HepG2 (cell line): ENCODE measurements at regions not wholly inside any gene's neighbourhood (a gene's known extent, or its start where the extent isn't known, plus 50 kb on each side); places are given as distances from the start of the nearest gene placed in this dataset.

Experiments
- ATAC-seq: fragments of 200-7000 bp; cut with Tn5 transposase; 3 replicates; pipeline ENCODE4 v1.9.1; 2020; ENCODE audit warnings: mild to moderate bottlenecking, moderate library complexity
- BruUV-seq: library from RNA; stranded (reverse); fragments of 400-500 nt; replicated peaks from 2 replicates; lab custom pipeline; 2021; lab: Mats Ljungman, UMichigan
- CTCF ChIA-PET: fragments of 300-600 bp; formaldehyde crosslinking; extraction: SDS; loops from one replicate; lab custom pipeline; 2021; ENCODE audit warnings: low total read pairs, inconsistent platforms, low intra/inter-chr PET ratio; lab: Yijun Ruan, JAX
- POLR2A ChIA-PET: fragments of 350-600 bp; sonication (Branson Sonifier 250); formaldehyde crosslinking; loops from one replicate; lab custom pipeline; 2020; ENCODE audit warnings: antibody characterized with exemption, inconsistent platforms; lab: Yijun Ruan, JAX
- DNase-seq: peaks from one replicate; pipeline ENCODE4 v3.0.0-alpha.2; 2015; ENCODE audit warnings: low spot score
- FAIRE-seq: peaks from 3 replicates; lab custom pipeline; 2011; peaks lifted over from hg19 to GRCh38; lab: Jason Lieb, UNC
- H2AFZ ChIP-seq: one replicate; pipeline ENCODE4 v1.6.1; 2011; ENCODE audit warnings: low read length, inconsistent platforms
- H3K27ac ChIP-seq: fragments of 300-600 bp; 3 replicates; pipeline ENCODE4 v1.8.0; 2011; ENCODE audit warnings: mixed run types, mild to moderate bottlenecking, mixed read lengths, low read length, inconsistent platforms; ENCODE audit not compliant: insufficient read depth; ENCODE audit errors: extremely low read length
- H3K27me3 ChIP-seq, 2 experiments: fragments of 200-600 bp in 1 of 2; 2 replicates in 1 of 2; 3 replicates in 1 of 2; pipeline versions ENCODE4 v1.6.0 to v1.8.0; 2011; ENCODE audit warnings: low read length in 2 of 2, mild to moderate bottlenecking in 2 of 2, moderate library complexity in 2 of 2, inconsistent platforms in 1 of 2; ENCODE audit not compliant: insufficient read depth in 2 of 2, control insufficient read depth in 1 of 2
- H3K36me3 ChIP-seq, 2 experiments: fragments of 200-600 bp in 1 of 2; replicated peaks in 1 of 2; 2 replicates in 1 of 2; 3 replicates in 1 of 2; pipeline versions ENCODE4 v1.5.1 to v1.8.0; 2011; ENCODE audit warnings: low read length in 2 of 2, inconsistent platforms in 1 of 2; ENCODE audit not compliant: insufficient read depth in 2 of 2, control insufficient read depth in 1 of 2
- H3K4me1 ChIP-seq: 2 replicates; pipeline ENCODE4 v1.5.1; 2012; ENCODE audit warnings: low read length, inconsistent platforms; ENCODE audit not compliant: insufficient read depth
- H3K4me2 ChIP-seq: 2 replicates; pipeline ENCODE4 v1.6.0; 2011; ENCODE audit warnings: low read depth, low read length, inconsistent platforms
- H3K4me3 ChIP-seq, 3 experiments: fragments of 200-600 bp in 1 of 3; sonication (generic), shearing (Covaris generic) in 1 of 3; replicated peaks in 1 of 3; 2 replicates each; pipeline ENCODE4 v1.5.1; 2011 to 2016; ENCODE audit warnings: low read length in 3 of 3, inconsistent platforms in 2 of 3, low read depth in 2 of 3, mild to moderate bottlenecking in 2 of 3, control low read depth in 1 of 3, mixed read lengths in 1 of 3; ENCODE audit not compliant: insufficient read depth in 1 of 3
- H3K79me2 ChIP-seq: one replicate; pipeline ENCODE4 v1.6.1; 2011; ENCODE audit warnings: low read length, inconsistent platforms; ENCODE audit not compliant: insufficient read depth
- H3K9ac ChIP-seq: 2 replicates; pipeline ENCODE4 v1.6.0; 2011; ENCODE audit warnings: mild to moderate bottlenecking, low read depth, low read length, inconsistent platforms; ENCODE audit not compliant: insufficient read depth
- H3K9me3 ChIP-seq: 2 replicates; pipeline ENCODE4 v1.5.1; 2012; ENCODE audit warnings: mild to moderate bottlenecking, low read length
- H4K20me1 ChIP-seq: 2 replicates; pipeline ENCODE4 v1.6.0; 2011; ENCODE audit warnings: inconsistent platforms, mild to moderate bottlenecking, low read length, moderate library complexity; ENCODE audit not compliant: insufficient read depth
- KLF9 ChIP-seq: IDR thresholded peaks from 2 replicates; pipeline ENCODE4 v1.6.1; 2016; ENCODE audit warnings: low read depth
- NR2F1 ChIP-seq, 2 experiments: fragments of 450-650 bp in 1 of 2; formaldehyde crosslinking in 1 of 2; IDR thresholded peaks; 2 replicates each; pipeline versions ENCODE4 v1.5.0 to v1.6.1; 2016 to 2020; ENCODE audit warnings: mild to moderate bottlenecking in 1 of 2, missing compliant biosample characterization in 1 of 2, missing genetic modification reagents in 1 of 2, moderate library complexity in 1 of 2
- STAT6 ChIP-seq: sonication (generic); formaldehyde crosslinking; IDR thresholded peaks from 2 replicates; pipeline ENCODE4 v1.4.0; 2020; ENCODE audit warnings: missing genetic modification reagents, mild to moderate bottlenecking, borderline replicate concordance
- ZNF18 ChIP-seq: sonication (generic); formaldehyde crosslinking; IDR thresholded peaks from 2 replicates; pipeline ENCODE4 v1.8.0; 2022; ENCODE audit warnings: mild to moderate bottlenecking, missing genetic modification reagents; ENCODE audit not compliant: insufficient replicate concordance
- ZNF879 ChIP-seq: sonication (generic); formaldehyde crosslinking; IDR thresholded peaks from 2 replicates; pipeline ENCODE4 v1.8.1; 2023; ENCODE audit warnings: missing genetic modification reagents
- WGBS: methylation state at CpG from one replicate; pipeline ENCODE4 v1.1.6; 2017; ENCODE audit warnings: low lambda C conversion rate; 5-methylcytosine and 5-hydroxymethylcytosine counted together
- in situ Hi-C: cut with HindIII; loops from 2 replicates; pipeline ENCODE4 v1.10.0; 2017; ENCODE audit warnings: low pct_unique_long_range_greater_than_20kb; ENCODE audit not compliant: extremely low pct_ligation_motif_present
- intact Hi-C: fragments of 100-400 bp; cut with micrococcal nuclease; formaldehyde crosslinking; loops from one replicate; pipeline ENCODE4 v1.10.0; 2022; ENCODE audit not compliant: unreplicated experiment

GRCh38 chr10:44470784-44471183 lies 85.9 kb upstream of the CXCL12 start (continued):
- TF ChIP-seq ZNF879 (no peak), KLF9 (CRISPR knock-in tag) (no peak), NR2F1 (CRISPR knock-in tag; IDR thresholded peaks at IDR 0.05) (no peak), STAT6 (no peak)

GRCh38 chr10:44471410-44471809 lies 86.5 kb upstream of the CXCL12 start:
- intact Hi-C loops, result no loop called here
- H3K4me3 ChIP-seq, result no peak overlapping the region
- no peaks in the 10 kb centered on the region for H3K36me3 ChIP-seq
- POLR2A ChIA-PET, result no interaction called here
- BruUV-seq, result no TSS peak
- no peak overlapping the region for H3K27ac ChIP-seq
- H3K4me2 ChIP-seq, result no peak overlapping the region
- WGBS, result 17% methylated on average over 5 of the region's 5 CpGs
- in situ Hi-C loops, result no loop called here
- no peak overlapping the region for H2AFZ ChIP-seq
- no peak overlapping the region for H3K9ac ChIP-seq
- no peaks in the 10 kb centered on the region for H3K79me2 ChIP-seq
- CTCF ChIA-PET, result no interaction called here
- no peaks in the 10 kb centered on the region; a peak in 2 of 5 replicates for H3K27me3 ChIP-seq
- H3K4me1 ChIP-seq, result no peaks in the 10 kb centered on the region
- no peak for TF ChIP-seq ZNF18 (CRISPR knock-in tag)
- FAIRE-seq (no peak), DNase-seq (no peak), ATAC-seq (no peak)
- no peaks in the 10 kb centered on the region for H4K20me1 ChIP-seq
- no peaks in the 10 kb centered on the region for H3K9me3 ChIP-seq
